GM12891 (cell line): ENCODE measurements at regions not wholly inside any gene's neighbourhood (a gene's known extent, or its start where the extent isn't known, plus 50 kb on each side); places are given as distances from the start of the nearest gene placed in this dataset.

Source experiments
- PAX5 ChIP-seq: IDR thresholded peaks from 2 replicates; pipeline ENCODE4 v1.6.1; 2011; ENCODE audit warnings: low read length, moderate library complexity, mild to moderate bottlenecking; ENCODE audit not compliant: insufficient read depth, severe bottlenecking
- POLR2A ChIP-seq: IDR thresholded peaks from 2 replicates; pipeline ENCODE4 v1.6.1; 2011; ENCODE audit warnings: low read depth, low read length, control low read depth
- POLR2AphosphoS5 ChIP-seq: IDR thresholded peaks from 2 replicates; pipeline ENCODE4 v1.6.1; 2011; ENCODE audit warnings: low read depth, low read length, control low read depth
- SPI1 ChIP-seq: IDR thresholded peaks from 2 replicates; pipeline ENCODE4 v1.6.1; 2011; ENCODE audit warnings: low read depth, low read length, control low read depth
- TAF1 ChIP-seq: IDR thresholded peaks from 2 replicates; pipeline ENCODE4 v1.6.1; 2011; ENCODE audit warnings: low read depth, low read length, control low read depth

- TF ChIP-seq POLR2A = no peak
- TF ChIP-seq POLR2AphosphoS5 = no peak
- TF ChIP-seq TAF1 = no peak
- TF ChIP-seq PAX5 = no peak
- TF ChIP-seq SPI1 = no peak
Observed at GRCh38 chr15:97786741-97787140, 173.8 kb upstream of the ARRDC4 start.
